Calu3 (cell line): ENCODE measurements at regions not wholly inside any gene's neighbourhood (a gene's known extent, or its start where the extent isn't known, plus 50 kb on each side); places are given as distances from the start of the nearest gene placed in this dataset.

Experiments used
- BruUV-seq: library from RNA; stranded (reverse); fragments of 400-500 nt; replicated peaks from 2 replicates; lab custom pipeline; 2021; lab: Mats Ljungman, UMichigan
- CTCF ChIA-PET: fragments of 300-600 bp; sonication (Branson Sonifier 250); formaldehyde crosslinking; loops from one replicate; lab custom pipeline; 2022; ENCODE audit warnings: antibody characterized with exemption; lab: Charles Lee
- DNase-seq: peaks from one replicate; pipeline ENCODE4 v3.0.0; 2022
- H3K27ac Mint-ChIP-seq: one replicate; pipeline ENCODE4 v1.8.0; 2022; ENCODE audit warnings: mixed read lengths; ENCODE audit not compliant: unreplicated experiment
- H3K27me3 Mint-ChIP-seq: one replicate; pipeline ENCODE4 v1.8.0; 2022; ENCODE audit warnings: mixed read lengths; ENCODE audit not compliant: unreplicated experiment
- H3K36me3 Mint-ChIP-seq: one replicate; pipeline ENCODE4 v1.8.0; 2022; ENCODE audit warnings: mild to moderate bottlenecking, moderate library complexity, mixed read lengths; ENCODE audit not compliant: insufficient read depth, unreplicated experiment
- H3K4me1 Mint-ChIP-seq: one replicate; pipeline ENCODE4 v1.8.0; 2022; ENCODE audit warnings: mild to moderate bottlenecking, low read depth, mixed read lengths; ENCODE audit not compliant: unreplicated experiment
- H3K4me3 Mint-ChIP-seq: one replicate; pipeline ENCODE4 v1.8.0; 2022; ENCODE audit warnings: mild to moderate bottlenecking, low read depth, moderate library complexity, mixed read lengths; ENCODE audit not compliant: unreplicated experiment
- H3K9me3 Mint-ChIP-seq: one replicate; pipeline ENCODE4 v1.8.0; 2022; ENCODE audit warnings: low read depth, mixed read lengths; ENCODE audit not compliant: unreplicated experiment
- intact Hi-C: fragments of 100-400 bp; cut with micrococcal nuclease; formaldehyde crosslinking; loops from one replicate; pipeline ENCODE4 v1.10.0; 2022; ENCODE audit not compliant: unreplicated experiment
- TF ChIP-seq, protein P1 (sequence below): fragments of 200-600 bp; IDR thresholded peaks from one replicate; pipeline ENCODE4 v1.8.0; 2022; ENCODE audit warnings: antibody characterized with exemption; ENCODE audit not compliant: unreplicated experiment

DNA sequence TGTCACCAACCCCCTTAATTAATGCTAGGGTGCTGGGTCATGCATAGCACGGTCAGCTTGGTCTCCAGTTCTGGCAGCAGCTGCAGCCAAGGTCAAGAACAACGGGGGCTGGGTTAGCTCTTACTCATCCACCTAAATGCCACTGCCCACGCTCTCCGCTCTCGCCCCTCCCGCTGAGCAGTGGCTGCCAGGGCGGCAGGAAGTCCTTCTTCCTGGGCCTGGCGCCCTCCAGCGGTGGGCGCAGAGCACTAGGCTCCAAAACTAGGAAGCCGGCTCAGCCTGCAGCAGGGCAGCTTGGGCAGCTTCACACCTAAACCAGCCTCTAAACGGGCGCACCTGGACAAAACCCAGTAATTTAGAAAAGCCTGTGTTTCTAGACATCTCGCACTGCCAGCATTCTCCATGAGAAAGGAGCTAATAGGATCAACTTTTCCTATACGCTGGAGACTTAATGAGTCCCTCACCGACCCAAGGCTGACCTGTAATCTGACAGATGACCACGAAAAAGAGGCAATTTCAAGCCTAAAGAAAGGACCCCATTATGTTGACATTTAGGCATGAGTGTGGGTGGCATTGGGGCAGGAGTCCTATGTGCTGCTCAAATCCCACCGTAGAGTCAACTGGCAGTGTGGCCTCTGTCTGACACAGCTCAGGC, 78.4 kb upstream of the LRRN2 start:
- CTCF ChIA-PET: interaction anchor here (0.6 to 1.8 kb wide), 30 partner anchors 9 to 333 kb away, joined by 3 to 45 read pairs (median 4); no protein-coding TSS in a partner anchor
- intact Hi-C loops: loop anchor here (1.0 to 5.0 kb wide), 2 partner anchors 72 to 198 kb away; no protein-coding TSS in a partner anchor
- no TSS peak for BruUV-seq
- peaks cover 87% of the 10 kb centered on the region for H3K27me3 Mint-ChIP-seq
- no peak overlapping the region for H3K27ac Mint-ChIP-seq
- H3K36me3 Mint-ChIP-seq: peaks cover 5% of the 10 kb centered on the region
- peaks cover 10% of the 10 kb centered on the region for H3K4me1 Mint-ChIP-seq
- H3K9me3 Mint-ChIP-seq: no peaks in the 10 kb centered on the region
- DNase-seq: peak; percentile 90
- TF ChIP-seq, protein P1, sequence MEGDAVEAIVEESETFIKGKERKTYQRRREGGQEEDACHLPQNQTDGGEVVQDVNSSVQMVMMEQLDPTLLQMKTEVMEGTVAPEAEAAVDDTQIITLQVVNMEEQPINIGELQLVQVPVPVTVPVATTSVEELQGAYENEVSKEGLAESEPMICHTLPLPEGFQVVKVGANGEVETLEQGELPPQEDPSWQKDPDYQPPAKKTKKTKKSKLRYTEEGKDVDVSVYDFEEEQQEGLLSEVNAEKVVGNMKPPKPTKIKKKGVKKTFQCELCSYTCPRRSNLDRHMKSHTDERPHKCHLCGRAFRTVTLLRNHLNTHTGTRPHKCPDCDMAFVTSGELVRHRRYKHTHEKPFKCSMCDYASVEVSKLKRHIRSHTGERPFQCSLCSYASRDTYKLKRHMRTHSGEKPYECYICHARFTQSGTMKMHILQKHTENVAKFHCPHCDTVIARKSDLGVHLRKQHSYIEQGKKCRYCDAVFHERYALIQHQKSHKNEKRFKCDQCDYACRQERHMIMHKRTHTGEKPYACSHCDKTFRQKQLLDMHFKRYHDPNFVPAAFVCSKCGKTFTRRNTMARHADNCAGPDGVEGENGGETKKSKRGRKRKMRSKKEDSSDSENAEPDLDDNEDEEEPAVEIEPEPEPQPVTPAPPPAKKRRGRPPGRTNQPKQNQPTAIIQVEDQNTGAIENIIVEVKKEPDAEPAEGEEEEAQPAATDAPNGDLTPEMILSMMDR: peak; percentile 91
- H3K4me3 Mint-ChIP-seq: no peak overlapping the region

DNA sequence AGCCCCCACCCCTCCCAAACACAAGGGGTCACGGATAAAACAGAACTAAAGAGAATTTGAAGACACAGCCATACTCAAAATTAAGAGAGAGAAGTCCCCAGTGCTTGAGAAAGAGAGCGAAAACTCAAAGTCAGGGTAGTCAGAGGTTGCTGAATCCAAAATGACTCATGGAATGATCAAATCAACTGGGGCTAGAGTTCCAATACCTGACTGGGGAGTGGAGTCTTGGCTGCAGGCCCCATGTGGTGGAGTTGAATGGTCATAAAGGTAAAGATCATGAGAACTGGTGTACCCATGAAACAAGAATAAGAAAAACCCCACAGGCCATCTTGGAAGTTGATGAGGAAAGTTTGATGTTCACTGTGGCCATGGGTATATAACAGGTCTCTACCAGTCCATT, 84.5 kb upstream of the LRRN2 start:
- no peak overlapping the region for H3K4me3 Mint-ChIP-seq
- no peak for DNase-seq
- H3K27me3 Mint-ChIP-seq: peaks cover 99% of the 10 kb centered on the region
- TF ChIP-seq, protein P1: no peak
- no peaks in the 10 kb centered on the region for H3K4me1 Mint-ChIP-seq
- BruUV-seq: no TSS peak
- H3K9me3 Mint-ChIP-seq: no peaks in the 10 kb centered on the region
- CTCF ChIA-PET: no interaction called here
- no peaks in the 10 kb centered on the region for H3K36me3 Mint-ChIP-seq
- intact Hi-C loops: no loop called here
- H3K27ac Mint-ChIP-seq: no peak overlapping the region

DNA sequence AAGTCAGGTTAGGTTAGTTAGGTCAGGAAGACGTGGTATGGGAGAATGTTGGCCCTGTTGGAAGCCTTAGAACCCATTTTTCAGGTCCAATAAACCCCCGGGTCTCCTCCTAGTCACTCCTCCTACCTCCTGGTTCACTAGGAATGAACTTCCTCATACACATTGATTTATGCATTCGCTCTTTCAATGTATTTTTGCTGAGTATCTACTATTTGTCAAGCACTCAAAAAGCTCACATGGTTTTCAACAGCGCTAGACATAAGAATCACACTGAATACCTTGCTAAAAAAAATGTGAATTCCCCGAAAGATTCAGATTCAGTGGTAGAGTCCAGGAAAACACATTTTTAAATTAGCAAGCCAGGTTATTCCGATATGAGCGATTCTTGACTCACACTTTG, 85.8 kb upstream of the LRRN2 start:
- no peaks in the 10 kb centered on the region for H3K36me3 Mint-ChIP-seq
- H3K9me3 Mint-ChIP-seq: no peaks in the 10 kb centered on the region
- intact Hi-C loops: no loop called here
- H3K27me3 Mint-ChIP-seq: peaks cover 100% of the 10 kb centered on the region
- TF ChIP-seq, protein P1: no peak
- BruUV-seq: no TSS peak
- H3K4me3 Mint-ChIP-seq: no peak overlapping the region
- no peaks in the 10 kb centered on the region for H3K4me1 Mint-ChIP-seq
- CTCF ChIA-PET: interaction anchor here (1.2 to 2.5 kb wide), 2 partner anchors 8 to 20 kb away, joined by 4 to 6 read pairs; no protein-coding TSS in a partner anchor
- no peak overlapping the region for H3K27ac Mint-ChIP-seq
- DNase-seq: no peak

DNA sequence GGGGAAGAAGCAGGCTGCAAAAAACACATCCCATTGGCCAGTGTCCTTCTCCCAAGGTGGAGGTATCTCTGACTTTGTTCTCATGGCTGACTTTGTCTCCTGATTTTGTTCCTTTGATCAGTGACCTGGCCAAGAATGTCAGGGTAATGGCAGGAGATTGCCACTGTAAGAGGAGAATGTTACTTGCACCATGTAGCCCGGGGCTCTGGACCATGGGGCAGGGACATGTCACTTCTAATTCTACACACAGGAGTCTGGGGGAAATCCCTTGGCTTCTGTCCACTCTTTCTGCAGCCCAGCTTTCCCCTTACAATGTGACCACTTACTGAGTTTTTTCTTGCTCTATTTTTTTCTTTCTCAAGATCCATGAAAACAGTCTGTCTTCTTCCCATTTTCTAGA, 87.7 kb upstream of the LRRN2 start:
- no peak overlapping the region for H3K4me3 Mint-ChIP-seq
- H3K27me3 Mint-ChIP-seq: peaks cover 96% of the 10 kb centered on the region
- H3K4me1 Mint-ChIP-seq: no peaks in the 10 kb centered on the region
- no peak overlapping the region for H3K27ac Mint-ChIP-seq
- DNase-seq: no peak
- no TSS peak for BruUV-seq
- CTCF ChIA-PET: interaction anchor here (2.5 kb wide), 1 partner anchor 10 kb away, joined by 6 read pairs; no protein-coding TSS in a partner anchor
- TF ChIP-seq, protein P1: no peak
- no peaks in the 10 kb centered on the region for H3K36me3 Mint-ChIP-seq
- no peaks in the 10 kb centered on the region for H3K9me3 Mint-ChIP-seq
- intact Hi-C loops: no loop called here
